Thyroid gland (tissue), 4 donors: ENCODE measurements at regions not wholly inside any gene's neighbourhood (a gene's known extent, or its start where the extent isn't known, plus 50 kb on each side); places are given as distances from the start of the nearest gene placed in this dataset.
"Not testable (repeated sequence)": the region's sequence is repeated elsewhere in the genome, so short reads cannot be mapped to it uniquely, and the experiment has no call there.

ENCODE experiments used
- DNase-seq, 2 donors: peaks; one replicate each; pipeline ENCODE4 v3.0.0-alpha.2; 2019
- H3K27ac ChIP-seq, 3 donors: fragments of 200-600 bp; sonication (generic); 1 replicate in 2 of 3; 2 replicates in 1 of 3; pipeline ENCODE4 v1.5.1; 2016 to 2019; ENCODE audit warnings: mild to moderate bottlenecking in 1 of 3, moderate library complexity in 1 of 3
- H3K27me3 ChIP-seq: fragments of 200-600 bp; sonication (generic); one replicate; pipeline ENCODE4 v1.5.1; 2019
- H3K36me3 ChIP-seq, 2 donors: fragments of 200-600 bp; sonication (generic); one replicate each; pipeline ENCODE4 v1.5.1; 2016 to 2019
- H3K4me1 ChIP-seq, 2 donors: fragments of 200-600 bp; sonication (generic); one replicate each; pipeline ENCODE4 v1.5.1; 2017 to 2019
- H3K4me3 ChIP-seq, 3 donors: fragments of 200-600 bp; sonication (generic); replicated peaks in 1 of 3; 1 replicate in 2 of 3; 2 replicates in 1 of 3; pipeline ENCODE4 v1.5.1; 2016; ENCODE audit warnings: mild to moderate bottlenecking in 1 of 3
- H3K9me3 ChIP-seq: fragments of 200-600 bp; sonication (generic); one replicate; pipeline ENCODE4 v1.5.1; 2017
- CTCF ChIP-seq, 6 experiments: fragments of 200-600 bp in 3 of 6; fragments of 450-650 bp in 3 of 6; sonication (generic) in 3 of 6; IDR thresholded peaks; one replicate each; pipeline ENCODE4 v1.5.1; 2016 to 2019; ENCODE audit warnings: antibody characterized with exemption in 6 of 6, mild to moderate bottlenecking in 2 of 6, inconsistent platforms in 1 of 6, moderate library complexity in 1 of 6
- POLR2A ChIP-seq, 2 donors: fragments of 450-650 bp; IDR thresholded peaks; one replicate each; pipeline ENCODE4 v1.6.1; 2017; ENCODE audit warnings: antibody characterized with exemption in 2 of 2, mild to moderate bottlenecking in 2 of 2, moderate library complexity in 1 of 2
- WGBS, 2 donors: methylation state at CpG; one replicate each; pipeline ENCODE4 v1.1.5; 2017; 5-methylcytosine and 5-hydroxymethylcytosine counted together
- intact Hi-C: fragments of 100-400 bp; cut with DNase I; formaldehyde crosslinking; loops from one replicate; pipeline ENCODE4 v1.15.1; 2023

- intact Hi-C loops, result no loop called here
- H3K27me3 ChIP-seq, result no peaks in the 10 kb centered on the region
- H3K9me3 ChIP-seq, result no peaks in the 10 kb centered on the region
- WGBS, 2 donors, result 56 to 63% methylated on average over 3 of the region's 3 CpGs
- H3K27ac ChIP-seq, result no peak overlapping the region
- TF ChIP-seq CTCF (IDR thresholded peaks at IDR 0.05) (no peak), POLR2A (IDR thresholded peaks at IDR 0.05) (no peak)
- no peak for DNase-seq
- no peaks in the 10 kb centered on the region for H3K36me3 ChIP-seq
- no peak overlapping the region for H3K4me3 ChIP-seq
- no peaks in the 10 kb centered on the region for H3K4me1 ChIP-seq
Measured at GRCh38 chr5:39533749-39534148, 109.0 kb upstream of the DAB2 start.

GRCh38 chr5:39532511-39532910, 107.7 kb upstream of the DAB2 start:
- H3K27me3 ChIP-seq, result no peaks in the 10 kb centered on the region
- DNase-seq, result no peak
- H3K27ac ChIP-seq, result no peak overlapping the region
- TF ChIP-seq POLR2A (IDR thresholded peaks at IDR 0.05), result no peak
- TF ChIP-seq CTCF (IDR thresholded peaks at IDR 0.05), result no peak
- no peaks in the 10 kb centered on the region for H3K4me1 ChIP-seq
- no peaks in the 10 kb centered on the region for H3K36me3 ChIP-seq
- no peaks in the 10 kb centered on the region for H3K9me3 ChIP-seq
- no peak overlapping the region for H3K4me3 ChIP-seq
- intact Hi-C loops, result no loop called here

- no peaks in the 10 kb centered on the region for H3K36me3 ChIP-seq
- no peak for TF ChIP-seq POLR2A (IDR thresholded peaks at IDR 0.05)
- TF ChIP-seq CTCF (IDR thresholded peaks at IDR 0.05), result no peak
Measured at GRCh38 chr5:39531306-39531705, 106.5 kb upstream of the DAB2 start.

GRCh38 chr5:39526914-39527477, 102.2 kb upstream of the DAB2 start:
- DNase-seq, result no peak
- H3K9me3 ChIP-seq, result no peaks in the 10 kb centered on the region
- H3K4me1 ChIP-seq, result no peaks in the 10 kb centered on the region
- no peak overlapping the region for H3K4me3 ChIP-seq
- intact Hi-C loops, result no loop called here
- peak overlapping the region in 1 of 3 donors; percentile 49 for H3K27ac ChIP-seq
- WGBS, 2 donors, result 61 to 63% methylated on average over 7 of the region's 7 CpGs
- H3K36me3 ChIP-seq, result no peaks in the 10 kb centered on the region
- no peak for TF ChIP-seq POLR2A (IDR thresholded peaks at IDR 0.05)
- no peak for TF ChIP-seq CTCF (IDR thresholded peaks at IDR 0.05)
- H3K27me3 ChIP-seq, result no peaks in the 10 kb centered on the region

More at GRCh38 chr5:39531306-39531705, 106.5 kb upstream of the DAB2 start:
- no peaks in the 10 kb centered on the region for H3K4me1 ChIP-seq
- no peak overlapping the region for H3K4me3 ChIP-seq
- no peaks in the 10 kb centered on the region for H3K27me3 ChIP-seq
- H3K27ac ChIP-seq, result no peak overlapping the region
- no peaks in the 10 kb centered on the region for H3K9me3 ChIP-seq
- DNase-seq, result no peak
- intact Hi-C loops, result no loop called here

GRCh38 chr5:39525781-39526180, 101.0 kb upstream of the DAB2 start:
- DNase-seq, result peak in 1 of 2 donors; percentile 12
- intact Hi-C loops, result not testable (repeated sequence)

GRCh38 chr5:39525271-39525670, 100.5 kb upstream of the DAB2 start:
- DNase-seq, result no peak
- H3K27me3 ChIP-seq, result no peaks in the 10 kb centered on the region
- WGBS, 2 donors, result 93 to 96% methylated on average over 2 of the region's 2 CpGs
- H3K4me3 ChIP-seq, result no peak overlapping the region
- TF ChIP-seq CTCF (IDR thresholded peaks at IDR 0.05) (no peak), POLR2A (IDR thresholded peaks at IDR 0.05) (no peak)
- intact Hi-C loops, result no loop called here
- H3K4me1 ChIP-seq, result peaks cover 4 to 5% of the 10 kb centered on the region in 2 donors
- H3K27ac ChIP-seq, result peak overlapping the region in 1 of 3 donors; percentile 49
- no peaks in the 10 kb centered on the region for H3K9me3 ChIP-seq
- no peaks in the 10 kb centered on the region for H3K36me3 ChIP-seq

More at GRCh38 chr5:39525781-39526180, 101.0 kb upstream of the DAB2 start:
- WGBS, 2 donors, result 68 to 79% methylated on average over 7 of the region's 7 CpGs
- H3K27me3 ChIP-seq, H3K9me3 ChIP-seq, H3K36me3 ChIP-seq, H3K4me3 ChIP-seq, H3K4me1 ChIP-seq: not testable (repeated sequence)
- peak overlapping the region in 2 of 3 donors; percentile 10 to 49 for H3K27ac ChIP-seq
